ENCODE measurements at regions not wholly inside any gene's neighbourhood (a gene's known extent, or its start where the extent isn't known, plus 50 kb on each side); places are given as distances from the start of the nearest gene placed in this dataset.

DNA sequence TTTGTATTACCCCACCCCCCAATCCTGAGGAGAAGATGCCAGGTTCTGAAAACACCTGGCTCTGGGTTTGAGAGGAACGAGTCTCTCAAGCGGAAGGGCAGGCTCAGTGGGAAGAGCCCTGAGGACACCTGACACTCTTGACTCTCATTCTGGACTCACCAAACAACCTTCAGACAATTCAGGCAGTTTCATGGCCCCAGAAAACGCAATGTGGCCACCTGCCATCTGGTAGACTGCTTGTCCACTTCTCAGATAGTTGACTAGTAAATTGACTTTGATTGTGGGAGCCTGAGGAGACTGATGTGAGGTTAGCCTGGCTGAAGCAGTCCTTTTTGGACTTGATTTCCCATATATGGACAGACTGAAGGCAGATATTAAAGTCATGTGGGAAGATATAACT lies 117.5 kb upstream of the FSTL4 start:
- TF ChIP-seq, protein P1, sequence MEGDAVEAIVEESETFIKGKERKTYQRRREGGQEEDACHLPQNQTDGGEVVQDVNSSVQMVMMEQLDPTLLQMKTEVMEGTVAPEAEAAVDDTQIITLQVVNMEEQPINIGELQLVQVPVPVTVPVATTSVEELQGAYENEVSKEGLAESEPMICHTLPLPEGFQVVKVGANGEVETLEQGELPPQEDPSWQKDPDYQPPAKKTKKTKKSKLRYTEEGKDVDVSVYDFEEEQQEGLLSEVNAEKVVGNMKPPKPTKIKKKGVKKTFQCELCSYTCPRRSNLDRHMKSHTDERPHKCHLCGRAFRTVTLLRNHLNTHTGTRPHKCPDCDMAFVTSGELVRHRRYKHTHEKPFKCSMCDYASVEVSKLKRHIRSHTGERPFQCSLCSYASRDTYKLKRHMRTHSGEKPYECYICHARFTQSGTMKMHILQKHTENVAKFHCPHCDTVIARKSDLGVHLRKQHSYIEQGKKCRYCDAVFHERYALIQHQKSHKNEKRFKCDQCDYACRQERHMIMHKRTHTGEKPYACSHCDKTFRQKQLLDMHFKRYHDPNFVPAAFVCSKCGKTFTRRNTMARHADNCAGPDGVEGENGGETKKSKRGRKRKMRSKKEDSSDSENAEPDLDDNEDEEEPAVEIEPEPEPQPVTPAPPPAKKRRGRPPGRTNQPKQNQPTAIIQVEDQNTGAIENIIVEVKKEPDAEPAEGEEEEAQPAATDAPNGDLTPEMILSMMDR (conservative IDR thresholded peaks at IDR 0.05 in 1 of 2, IDR thresholded peaks at IDR 0.05 in 1 of 2; ENCODE audit: extremely low read depth in 1 of 2, insufficient read depth in 1 of 2, low read depth in 1 of 2, low read length in 2 of 2): no peak
- no peak for TF ChIP-seq EZH2 (IDR thresholded peaks at IDR 0.05; ENCODE audit: borderline replicate concordance, low read length)
